ENCODE measurements at regions not wholly inside any gene's neighbourhood (a gene's known extent, or its start where the extent isn't known, plus 50 kb on each side); places are given as distances from the start of the nearest gene placed in this dataset.

DNA sequence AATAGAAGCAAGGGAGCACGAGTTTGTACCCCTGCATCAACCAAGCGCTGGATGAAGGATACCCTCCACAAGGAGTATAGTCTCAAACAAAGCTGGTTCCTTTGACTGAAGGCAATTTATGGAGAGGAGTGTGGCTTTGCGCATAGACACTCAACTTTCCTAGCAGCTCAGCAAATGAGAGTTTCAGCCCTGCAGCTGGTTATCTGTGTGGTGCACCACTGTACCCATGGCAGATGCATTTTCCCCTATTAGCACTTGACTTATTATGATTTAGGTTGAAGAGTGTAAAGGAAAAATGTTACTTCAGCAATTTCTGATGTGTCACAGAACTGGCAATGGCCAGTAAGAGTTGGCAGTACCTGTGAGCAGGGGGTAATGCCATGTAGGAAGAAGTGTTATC, 440.1 kb upstream of the LINC00305 start:
- Histone ChIP-seq H3K27me3 (no peaks in the 10 kb centered on the region), H3K27ac (no peak overlapping the region), H3K4me1 (no peaks in the 10 kb centered on the region), H3K9me3 (replicated peaks) (no peaks in the 10 kb centered on the region), H3K36me3 (no peaks in the 10 kb centered on the region), H3K4me3 (no peak overlapping the region)
- no peak for DNase-seq

DNA sequence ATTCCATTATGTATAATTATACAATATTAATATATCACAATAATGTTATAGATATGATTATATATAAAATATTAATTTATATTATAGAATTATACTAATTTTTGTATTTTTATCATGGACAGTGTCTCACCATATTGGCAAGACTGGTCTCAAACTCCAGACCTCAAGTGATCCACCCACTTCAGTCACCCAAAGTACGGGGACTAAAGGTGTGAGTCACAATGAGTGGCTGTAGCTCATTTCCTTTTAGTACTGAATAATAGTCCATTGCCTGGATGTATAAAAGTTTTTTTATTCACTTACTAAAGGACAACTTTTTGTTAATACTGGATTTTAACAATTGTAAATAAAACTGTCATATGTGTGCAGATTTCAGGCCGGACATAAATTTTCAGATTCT, 417.6 kb upstream of the LINC00305 start:
- H3K4me3 ChIP-seq: no peak overlapping the region
- H3K27me3 ChIP-seq: no peaks in the 10 kb centered on the region
- no peaks in the 10 kb centered on the region for H3K9me3 ChIP-seq (replicated peaks)
- H3K4me1 ChIP-seq: no peaks in the 10 kb centered on the region
- DNase-seq: no peak
- H3K36me3 ChIP-seq: no peaks in the 10 kb centered on the region
- H3K27ac ChIP-seq: no peak overlapping the region

DNA sequence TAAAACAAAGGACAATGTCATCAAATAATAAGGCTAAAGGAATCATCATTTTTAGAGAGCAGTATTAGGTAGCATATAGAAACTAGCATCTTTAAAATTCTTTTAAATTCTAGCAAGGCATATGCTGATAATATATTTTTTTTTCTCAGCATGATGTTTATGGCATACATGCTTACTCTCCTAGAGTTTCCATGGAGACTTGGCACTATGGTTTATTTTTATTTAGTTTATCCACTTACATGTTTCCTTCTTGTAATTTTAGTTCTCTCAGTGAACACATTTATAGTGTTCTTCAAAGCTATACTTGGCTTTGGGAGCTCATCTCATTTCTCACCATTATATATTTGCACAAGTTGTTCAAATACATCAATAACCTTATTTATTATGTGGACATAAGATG, 413.8 kb upstream of the LINC00305 start:
- Histone ChIP-seq H3K4me1 (no peaks in the 10 kb centered on the region), H3K27ac (no peak overlapping the region), H3K4me3 (no peak overlapping the region), H3K9me3 (replicated peaks) (no peaks in the 10 kb centered on the region), H3K27me3 (no peaks in the 10 kb centered on the region), H3K36me3 (no peaks in the 10 kb centered on the region)
- DNase-seq: no peak

DNA sequence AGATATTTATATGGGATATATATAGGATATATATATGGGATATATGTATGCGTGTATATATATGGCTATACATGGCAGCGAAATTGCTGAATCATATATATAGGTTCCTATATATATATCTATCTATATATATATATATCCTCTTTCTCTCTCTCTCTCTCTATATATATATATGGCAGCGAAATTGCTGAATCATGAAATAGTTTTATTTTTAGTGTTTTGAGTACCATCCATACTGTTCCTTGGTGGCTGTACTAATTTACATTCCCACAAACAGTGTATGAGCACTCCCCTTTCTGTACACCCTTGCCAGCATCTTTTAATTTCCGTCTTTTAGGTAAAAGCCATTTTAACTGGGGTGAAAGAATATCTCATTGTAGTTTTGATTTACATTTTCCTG, 397.6 kb upstream of the LINC00305 start:
- Histone ChIP-seq H3K9me3 (replicated peaks) (no peaks in the 10 kb centered on the region), H3K27me3 (no peaks in the 10 kb centered on the region), H3K4me1 (no peaks in the 10 kb centered on the region), H3K4me3 (no peak overlapping the region), H3K36me3 (no peaks in the 10 kb centered on the region), H3K27ac (no peak overlapping the region)
- no peak for DNase-seq

DNA sequence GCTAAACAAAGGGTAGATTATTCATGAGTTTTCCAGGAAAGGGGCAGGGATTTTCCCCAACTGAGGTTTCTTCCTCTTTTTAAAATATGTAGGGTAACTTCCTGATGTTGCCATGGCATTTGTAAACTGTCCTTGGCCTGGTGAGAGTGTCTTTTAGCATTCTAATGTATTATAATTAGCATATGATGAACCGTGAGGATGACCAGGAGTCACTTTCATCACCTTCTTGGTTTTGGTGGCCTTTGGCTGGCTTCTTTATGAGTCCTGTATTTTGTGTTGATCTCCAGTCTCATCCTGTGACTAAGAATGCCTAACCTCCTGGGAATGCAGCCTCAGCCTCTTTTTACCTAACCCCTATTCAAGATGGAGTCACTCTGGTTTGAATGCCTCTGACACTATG, 391.0 kb upstream of the LINC00305 start:
- no peaks in the 10 kb centered on the region for H3K4me1 ChIP-seq
- no peak for DNase-seq
- no peaks in the 10 kb centered on the region for H3K27me3 ChIP-seq
- no peaks in the 10 kb centered on the region for H3K36me3 ChIP-seq
- H3K27ac ChIP-seq: no peak overlapping the region
- no peaks in the 10 kb centered on the region for H3K9me3 ChIP-seq (replicated peaks)
- H3K4me3 ChIP-seq: no peak overlapping the region

DNA sequence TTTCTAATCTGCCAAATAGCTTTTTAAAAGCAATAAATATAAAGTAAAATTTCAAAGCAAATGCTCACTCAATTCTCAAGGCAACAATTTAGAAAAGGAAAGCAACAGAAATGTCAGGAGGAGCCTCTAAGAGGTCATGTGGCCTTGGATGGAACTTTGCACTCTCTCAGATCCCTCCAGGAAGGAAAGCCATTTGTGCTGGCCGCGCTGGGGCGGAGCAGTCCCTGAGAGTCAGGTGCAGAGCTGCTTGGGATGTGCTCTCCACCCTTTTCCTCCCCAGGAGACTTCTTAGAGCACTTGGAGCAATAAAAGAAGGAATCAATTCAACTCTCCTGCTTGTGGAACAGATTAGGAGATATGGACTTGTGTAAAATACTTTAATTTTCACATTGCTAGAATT, 379.8 kb upstream of the LINC00305 start:
- H3K9me3 ChIP-seq (replicated peaks): no peaks in the 10 kb centered on the region
- no peaks in the 10 kb centered on the region for H3K4me1 ChIP-seq
- no peak overlapping the region for H3K4me3 ChIP-seq
- no peak overlapping the region for H3K27ac ChIP-seq
- H3K36me3 ChIP-seq: no peaks in the 10 kb centered on the region
- DNase-seq: no peak
- H3K27me3 ChIP-seq: no peaks in the 10 kb centered on the region

DNA sequence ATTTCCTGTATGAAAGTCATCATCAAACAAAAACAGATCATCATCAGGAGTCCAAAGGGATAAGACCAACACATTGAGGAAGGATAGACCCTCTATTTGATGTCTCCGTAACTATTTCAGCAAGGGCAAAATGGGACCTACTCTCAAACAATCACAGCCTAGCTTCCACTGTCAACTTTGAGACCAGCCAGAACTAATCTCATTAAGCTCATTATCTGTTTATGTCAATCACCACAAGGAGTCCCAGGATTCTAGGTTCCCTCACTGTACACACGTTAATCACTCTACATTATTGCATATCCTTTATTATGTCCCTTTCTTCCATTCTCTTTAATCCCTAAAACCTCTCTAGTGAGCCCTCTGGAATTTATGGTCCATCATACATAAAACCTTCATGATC, 370.3 kb upstream of the LINC00305 start:
- DNase-seq: peak; percentile 4 to 50
- Histone ChIP-seq H3K4me1 (no peaks in the 10 kb centered on the region), H3K27ac (0 out of 2 replicates have a peak overlapping the region, but pooled peaks have one; percentile 24), H3K4me3 (no peak overlapping the region), H3K9me3 (replicated peaks) (no peaks in the 10 kb centered on the region), H3K27me3 (no peaks in the 10 kb centered on the region), H3K36me3 (no peaks in the 10 kb centered on the region)

DNA sequence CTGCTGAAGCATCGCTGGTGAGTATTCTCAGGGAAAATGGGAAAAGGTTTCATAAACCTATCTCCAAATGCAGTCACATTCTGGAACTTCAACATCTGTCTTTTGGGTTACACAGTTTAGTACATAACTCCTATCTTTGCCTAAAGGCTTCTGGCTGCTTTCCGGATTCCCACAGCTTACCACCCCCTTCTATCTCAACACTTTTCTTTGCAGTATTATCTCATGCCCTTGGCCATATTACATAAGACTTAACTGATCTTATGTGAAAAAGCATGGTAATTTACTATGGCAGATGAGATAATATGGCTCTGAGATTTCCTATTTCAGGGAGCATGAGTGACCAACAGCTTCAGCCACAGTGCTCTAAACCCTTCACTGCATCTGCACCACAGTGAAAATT, 369.3 kb upstream of the LINC00305 start:
- no peaks in the 10 kb centered on the region for H3K4me1 ChIP-seq
- no peaks in the 10 kb centered on the region for H3K27me3 ChIP-seq
- H3K4me3 ChIP-seq: no peak overlapping the region
- H3K9me3 ChIP-seq (replicated peaks): no peaks in the 10 kb centered on the region
- peak overlapping the region; percentile 32; the same call in 1 of the 2 replicates for H3K27ac ChIP-seq
- DNase-seq: peak in 1 of 2 experiments; percentile 12
- no peaks in the 10 kb centered on the region for H3K36me3 ChIP-seq

DNA sequence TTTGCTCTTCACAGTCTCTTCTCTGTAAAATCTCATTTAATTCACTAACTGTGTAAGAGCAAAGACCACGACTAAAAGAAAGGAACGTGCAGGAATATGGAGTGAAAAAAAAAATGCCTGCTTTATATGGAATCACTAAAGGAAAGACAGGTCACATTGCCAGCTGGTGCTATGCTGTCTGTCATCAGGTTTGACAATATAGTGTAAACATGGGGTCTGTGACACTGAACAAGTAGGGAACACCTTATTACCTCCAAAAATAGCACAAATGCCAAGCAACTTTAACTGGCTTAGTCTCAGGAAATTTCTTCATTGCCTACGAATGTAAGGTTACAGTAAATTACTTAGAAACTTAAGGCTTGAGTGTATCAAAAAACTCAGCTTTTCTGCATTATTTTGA, 364.5 kb upstream of the LINC00305 start:
- Histone ChIP-seq H3K27me3 (no peaks in the 10 kb centered on the region), H3K27ac (no peak overlapping the region)

DNA sequence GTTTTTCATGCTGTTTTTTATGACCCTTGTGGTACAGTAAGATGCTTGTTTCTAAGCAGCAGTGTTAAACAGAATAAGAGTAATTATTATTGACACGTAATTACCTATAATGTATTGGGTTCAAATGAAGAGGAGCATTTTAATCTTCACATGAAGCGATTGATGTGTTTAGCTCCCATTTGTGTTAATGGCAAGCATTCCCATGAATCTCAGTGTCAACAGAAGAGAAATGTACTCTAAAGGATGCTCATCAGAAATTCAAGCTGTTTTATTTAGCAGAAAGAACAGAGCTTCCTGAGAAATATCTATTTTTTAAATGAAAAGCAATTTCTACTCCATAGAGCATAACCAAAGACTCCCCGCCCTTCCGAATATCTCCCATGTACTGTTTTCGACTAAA, 341.3 kb upstream of the LINC00305 start:
- Histone ChIP-seq H3K9me3 (replicated peaks) (no peaks in the 10 kb centered on the region), H3K27ac (no peak overlapping the region), H3K4me3 (no peak overlapping the region), H3K36me3 (no peaks in the 10 kb centered on the region), H3K27me3 (no peaks in the 10 kb centered on the region), H3K4me1 (no peaks in the 10 kb centered on the region)
- DNase-seq: no peak

More for the DNA sequence above, 364.5 kb upstream of the LINC00305 start:
- Histone ChIP-seq H3K36me3 (no peaks in the 10 kb centered on the region), H3K9me3 (replicated peaks) (no peaks in the 10 kb centered on the region), H3K4me3 (no peak overlapping the region), H3K4me1 (no peaks in the 10 kb centered on the region)
- DNase-seq: no peak

DNA sequence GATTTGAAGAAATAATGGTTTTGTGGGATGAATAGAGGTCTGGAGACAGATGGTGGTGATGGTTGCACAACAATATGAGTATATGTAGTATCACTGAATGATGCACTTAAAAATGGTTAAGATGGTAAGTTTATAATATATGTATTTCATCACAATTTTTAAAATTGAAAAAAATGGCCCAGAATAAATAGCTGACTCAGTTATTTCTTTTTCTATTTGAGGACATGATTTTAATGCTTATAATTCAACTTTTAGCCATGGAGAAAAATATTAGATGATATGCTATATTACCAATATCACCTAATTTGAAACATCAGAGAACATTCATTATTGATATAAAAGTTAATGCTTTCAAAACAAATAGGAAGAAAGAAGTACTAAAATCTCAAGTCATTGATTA, 339.8 kb upstream of the LINC00305 start:
- Histone ChIP-seq H3K27ac (no peak overlapping the region), H3K27me3 (no peaks in the 10 kb centered on the region), H3K4me3 (no peak overlapping the region), H3K36me3 (no peaks in the 10 kb centered on the region), H3K9me3 (replicated peaks) (no peaks in the 10 kb centered on the region), H3K4me1 (no peaks in the 10 kb centered on the region)
- no peak for DNase-seq

DNA sequence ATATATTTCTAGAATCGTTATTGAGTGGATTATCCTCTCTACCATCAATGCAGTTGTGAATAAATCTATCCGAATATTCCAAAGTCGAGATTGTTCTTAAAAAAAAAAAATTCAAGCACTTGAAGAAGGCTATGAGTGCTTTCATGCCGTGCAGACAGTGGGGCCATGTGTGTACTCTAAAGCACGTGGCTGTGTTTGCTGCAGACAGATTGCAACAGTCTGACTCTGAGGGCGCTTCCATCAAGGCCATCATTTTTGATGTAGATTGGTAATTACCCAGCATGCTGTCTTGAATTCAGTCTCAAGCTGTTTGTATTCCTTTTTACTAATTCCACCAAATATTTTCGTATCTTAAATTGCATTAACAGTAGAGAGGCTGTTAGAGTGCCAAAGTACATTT, 325.9 kb upstream of the LINC00305 start:
- no peak for DNase-seq
- Histone ChIP-seq H3K27me3 (no peaks in the 10 kb centered on the region), H3K4me1 (no peaks in the 10 kb centered on the region), H3K4me3 (no peak overlapping the region), H3K36me3 (no peaks in the 10 kb centered on the region), H3K27ac (no peak overlapping the region), H3K9me3 (replicated peaks) (no peaks in the 10 kb centered on the region)

DNA sequence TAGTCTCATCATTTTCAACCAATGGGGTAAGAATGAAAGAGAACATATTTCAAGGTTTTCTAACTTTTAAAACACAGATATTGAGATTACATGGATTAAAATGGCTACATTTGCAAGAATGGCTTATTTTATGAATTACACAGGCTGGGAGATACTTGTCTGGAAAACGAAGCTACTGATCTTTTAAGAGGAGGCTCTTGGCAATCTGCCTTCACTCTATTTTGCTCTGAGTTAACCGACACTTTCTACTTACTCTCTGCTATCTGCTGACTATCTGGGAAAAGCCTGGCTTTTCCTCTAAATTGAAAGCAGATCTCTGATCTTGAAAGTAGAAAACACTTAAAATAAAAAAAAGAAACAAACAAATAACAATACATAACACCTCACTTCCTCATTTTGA, 325.4 kb upstream of the LINC00305 start:
- Histone ChIP-seq H3K4me1 (no peaks in the 10 kb centered on the region), H3K9me3 (replicated peaks) (no peaks in the 10 kb centered on the region), H3K36me3 (no peaks in the 10 kb centered on the region), H3K27me3 (no peaks in the 10 kb centered on the region), H3K27ac (no peak overlapping the region), H3K4me3 (no peak overlapping the region)
- no peak for DNase-seq

DNA sequence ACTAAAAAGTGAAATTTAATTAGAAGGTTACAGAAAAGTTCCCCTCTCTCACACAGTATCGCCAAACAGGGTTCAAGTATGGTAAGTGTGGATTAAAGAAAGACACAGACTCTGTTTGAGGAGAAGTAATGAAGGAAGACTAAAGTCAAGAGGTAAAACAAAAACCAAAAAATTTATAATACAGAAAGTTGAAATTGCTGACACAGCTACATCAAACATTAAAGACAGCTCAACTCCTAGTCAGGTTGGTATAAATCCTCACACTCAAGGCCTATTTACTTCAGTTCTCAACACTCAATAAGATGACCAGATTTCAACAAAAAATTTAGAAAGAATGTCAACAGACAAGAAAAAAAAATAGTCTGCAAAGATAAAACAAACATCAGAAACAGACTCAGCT, 300.5 kb upstream of the LINC00305 start:
- Histone ChIP-seq H3K36me3 (no peaks in the 10 kb centered on the region), H3K27ac (no peak overlapping the region), H3K9me3 (replicated peaks) (no peaks in the 10 kb centered on the region), H3K27me3 (no peaks in the 10 kb centered on the region), H3K4me1 (no peaks in the 10 kb centered on the region), H3K4me3 (no peak overlapping the region)
- no peak for DNase-seq

DNA sequence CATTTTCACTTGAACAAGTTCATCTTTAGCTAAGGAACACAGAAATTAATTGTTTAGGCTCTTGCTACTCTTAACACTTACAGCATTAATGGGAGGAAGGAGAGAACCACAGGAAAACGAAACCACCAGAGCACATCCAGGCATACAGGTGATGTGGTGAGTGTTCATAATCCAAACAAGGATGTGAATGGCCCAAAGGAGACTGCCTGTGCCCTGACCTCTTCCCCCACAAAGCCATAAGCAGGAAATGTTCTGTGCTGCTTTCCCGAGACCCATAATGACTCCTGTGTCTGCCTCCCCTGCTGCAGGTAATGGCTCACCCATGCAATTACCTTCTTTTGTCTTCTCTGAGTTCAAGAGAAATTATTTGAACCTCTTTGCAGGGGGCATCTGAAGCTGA, 295.9 kb upstream of the LINC00305 start:
- Histone ChIP-seq H3K27me3 (no peaks in the 10 kb centered on the region), H3K9me3 (replicated peaks) (no peaks in the 10 kb centered on the region), H3K4me1 (no peaks in the 10 kb centered on the region), H3K4me3 (no peak overlapping the region), H3K36me3 (no peaks in the 10 kb centered on the region), H3K27ac (no peak overlapping the region)
- DNase-seq: no peak

DNA sequence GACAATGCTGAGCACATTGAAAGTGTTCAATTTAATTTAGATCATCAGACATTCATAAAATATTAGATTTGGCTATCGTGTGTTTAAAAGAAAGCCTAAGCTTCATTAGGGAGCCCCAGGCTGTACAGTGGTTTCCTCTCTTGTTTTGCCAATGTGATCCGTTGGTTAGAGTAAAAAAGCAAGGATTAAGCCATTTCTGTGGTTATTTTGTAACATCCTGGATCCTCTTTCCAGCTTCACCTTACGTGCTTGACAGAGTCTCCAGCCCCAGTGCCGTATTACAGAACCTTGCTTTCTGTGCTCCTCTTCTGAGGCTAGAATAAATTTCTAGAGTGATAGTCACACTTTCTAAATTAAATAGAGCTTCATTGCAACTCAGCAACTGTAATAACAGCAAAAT, 289.3 kb upstream of the LINC00305 start:
- no peaks in the 10 kb centered on the region for H3K36me3 ChIP-seq
- no peaks in the 10 kb centered on the region for H3K4me1 ChIP-seq
- peak in 1 of 2 experiments; percentile 1 for DNase-seq
- no peaks in the 10 kb centered on the region for H3K27me3 ChIP-seq
- no peak overlapping the region for H3K27ac ChIP-seq
- no peak overlapping the region for H3K4me3 ChIP-seq
- no peaks in the 10 kb centered on the region for H3K9me3 ChIP-seq (replicated peaks)

DNA sequence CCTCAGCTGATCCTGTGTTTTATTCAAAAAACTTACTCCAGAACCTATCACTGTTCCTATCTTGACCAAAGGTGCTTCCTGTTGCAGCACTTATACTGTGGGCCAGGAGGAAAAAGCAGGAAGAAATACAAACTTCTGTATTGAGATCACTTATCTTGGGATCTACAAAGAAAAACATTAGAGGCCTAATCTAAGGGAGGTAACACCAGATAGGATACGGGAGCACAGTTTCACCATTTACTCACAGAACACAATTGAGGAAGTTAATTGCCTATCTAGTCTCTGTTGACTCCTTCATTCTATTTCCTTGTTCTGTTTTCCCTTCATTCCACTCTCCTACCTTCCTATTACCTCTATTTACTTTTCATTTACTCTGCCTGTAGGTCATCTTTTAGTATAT, 287.2 kb upstream of the LINC00305 start:
- Histone ChIP-seq H3K27me3 (no peaks in the 10 kb centered on the region), H3K27ac (no peak overlapping the region), H3K4me1 (no peaks in the 10 kb centered on the region), H3K4me3 (no peak overlapping the region), H3K36me3 (no peaks in the 10 kb centered on the region), H3K9me3 (replicated peaks) (no peaks in the 10 kb centered on the region)
- no peak for DNase-seq

Measured in SJCRH30 (cell line).